Activated T-cell treated with anti-CD3 and anti-CD28 coated beads for 48 hours (primary cell): ENCODE measurements at regions not wholly inside any gene's neighbourhood (a gene's known extent, or its start where the extent isn't known, plus 50 kb on each side); places are given as distances from the start of the nearest gene placed in this dataset.

Source experiments
- DNase-seq: peaks from one replicate; pipeline ENCODE4 v3.0.0-alpha.2; 2020; ENCODE audit warnings: low read depth

- no peak for DNase-seq
Measured at GRCh38 chr18:73235491-73235890, 367.7 kb upstream of the NETO1 start.

GRCh38 chr18:73232933-73233332 is 365.1 kb upstream of the NETO1 start:
- DNase-seq: no peak

- DNase-seq: no peak
Measured at GRCh38 chr18:73220663-73221062, 352.9 kb upstream of the NETO1 start.

- no peak for DNase-seq
Measured at GRCh38 chr18:73218293-73218692, 350.5 kb upstream of the NETO1 start.

GRCh38 chr18:73214970-73215369 is 347.2 kb upstream of the NETO1 start:
- no peak for DNase-seq

GRCh38 chr18:73212442-73212841 is 344.7 kb upstream of the NETO1 start:
- DNase-seq: no peak

- no peak for DNase-seq
Measured at GRCh38 chr18:73201940-73202339, 334.2 kb upstream of the NETO1 start.

- no peak for DNase-seq
Measured at GRCh38 chr18:73199151-73199550, 331.4 kb upstream of the NETO1 start.

- no peak for DNase-seq
Measured at GRCh38 chr18:73189718-73190117, 321.9 kb upstream of the NETO1 start.

GRCh38 chr18:73168236-73168635 is 300.4 kb upstream of the NETO1 start:
- DNase-seq: no peak

GRCh38 chr18:73164430-73164829 is 296.6 kb upstream of the NETO1 start:
- DNase-seq: no peak

GRCh38 chr18:73163236-73163635 is 295.4 kb upstream of the NETO1 start:
- DNase-seq: no peak

GRCh38 chr18:73156117-73156516 is 288.3 kb upstream of the NETO1 start:
- no peak for DNase-seq

GRCh38 chr18:73153271-73153670 is 285.5 kb upstream of the NETO1 start:
- no peak for DNase-seq

GRCh38 chr18:73151086-73151485 is 283.3 kb upstream of the NETO1 start:
- DNase-seq: no peak

- no peak for DNase-seq
Measured at GRCh38 chr18:73150199-73150598, 282.4 kb upstream of the NETO1 start.

- no peak for DNase-seq
Measured at GRCh38 chr18:73147590-73147989, 279.8 kb upstream of the NETO1 start.

- DNase-seq: no peak
Measured at GRCh38 chr18:73144030-73144429, 276.2 kb upstream of the NETO1 start.

- no peak for DNase-seq
Measured at GRCh38 chr18:73136134-73136533, 268.3 kb upstream of the NETO1 start.

GRCh38 chr18:73124175-73124574 is 256.4 kb upstream of the NETO1 start:
- DNase-seq: no peak

- DNase-seq: no peak
Measured at GRCh38 chr18:73121207-73121606, 253.4 kb upstream of the NETO1 start.

GRCh38 chr18:73120626-73121025 is 252.8 kb upstream of the NETO1 start:
- no peak for DNase-seq

- DNase-seq: no peak
Measured at GRCh38 chr18:73119574-73119973, 251.8 kb upstream of the NETO1 start.

- no peak for DNase-seq
Measured at GRCh38 chr18:73118121-73118816, 250.5 kb upstream of the NETO1 start.

GRCh38 chr18:73110307-73110706 is 242.5 kb upstream of the NETO1 start:
- DNase-seq: no peak
